ENCODE measurements at regions not wholly inside any gene's neighbourhood (a gene's known extent, or its start where the extent isn't known, plus 50 kb on each side); places are given as distances from the start of the nearest gene placed in this dataset.
A peak's percentile ranks its signal among the peaks of the same experiment; 100 is the strongest.

DNA sequence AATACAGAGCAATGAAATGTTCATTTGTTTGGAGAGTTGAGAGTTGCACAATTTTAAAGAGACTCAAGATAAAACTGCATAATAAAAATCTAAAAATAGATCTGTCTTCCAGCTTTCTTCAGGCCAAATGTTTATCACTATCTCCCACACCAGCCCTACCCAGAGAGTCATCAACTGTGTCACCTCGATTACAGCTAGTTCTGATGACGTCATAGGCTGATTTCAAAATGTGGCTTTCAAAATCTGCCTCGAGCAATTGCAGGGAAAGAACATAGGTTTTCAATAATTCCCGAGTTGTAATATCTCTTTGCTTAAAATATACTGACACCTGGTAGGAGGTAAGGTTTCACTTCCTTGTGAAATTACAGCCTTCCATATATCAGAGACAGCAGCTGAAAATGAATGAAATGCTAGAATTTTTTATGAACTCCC, 677.6 kb upstream of the ID2 start (continued):
- TF ChIP-seq, protein P1, sequence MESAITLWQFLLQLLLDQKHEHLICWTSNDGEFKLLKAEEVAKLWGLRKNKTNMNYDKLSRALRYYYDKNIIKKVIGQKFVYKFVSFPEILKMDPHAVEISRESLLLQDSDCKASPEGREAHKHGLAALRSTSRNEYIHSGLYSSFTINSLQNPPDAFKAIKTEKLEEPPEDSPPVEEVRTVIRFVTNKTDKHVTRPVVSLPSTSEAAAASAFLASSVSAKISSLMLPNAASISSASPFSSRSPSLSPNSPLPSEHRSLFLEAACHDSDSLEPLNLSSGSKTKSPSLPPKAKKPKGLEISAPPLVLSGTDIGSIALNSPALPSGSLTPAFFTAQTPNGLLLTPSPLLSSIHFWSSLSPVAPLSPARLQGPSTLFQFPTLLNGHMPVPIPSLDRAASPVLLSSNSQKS (CRISPR knock-in tag; IDR thresholded peaks at IDR 0.05): no peak
- TF ChIP-seq HDAC1 (IDR thresholded peaks at IDR 0.05) (peak in 1 of 2 experiments; percentile 34; a peak in 1 of 4 replicates), SREBF1 (IDR thresholded peaks at IDR 0.05; ENCODE audit: borderline replicate concordance, low read depth, low read length) (no peak), RFX7 (CRISPR knock-in tag; IDR thresholded peaks at IDR 0.05) (no peak), KAT7 (CRISPR knock-in tag; IDR thresholded peaks at IDR 0.05; ENCODE audit: borderline replicate concordance) (no peak), CEBPG (CRISPR knock-in tag; IDR thresholded peaks at IDR 0.05) (peak; percentile 70; the same call in 1 of the 2 replicates), CEBPG (tag; conservative IDR thresholded peaks at IDR 0.05 in 1 of 2, IDR thresholded peaks at IDR 0.05 in 1 of 2) (peak; percentile 95), PHF20 (IDR thresholded peaks at IDR 0.05; ENCODE audit: partially characterized antibody) (no peak), CREB1 (IDR thresholded peaks at IDR 0.05) (peak; percentile 97), CREB1 (CRISPR knock-in tag; IDR thresholded peaks at IDR 0.05) (peak; percentile 94), ZNF551 (CRISPR knock-in tag; IDR thresholded peaks at IDR 0.05) (no peak), BRCA1 (IDR thresholded peaks at IDR 0.05) (no peak), BRCA1 (CRISPR knock-in tag; IDR thresholded peaks at IDR 0.05) (no peak), CBFA2T2 (conservative IDR thresholded peaks at IDR 0.05) (peak; percentile 90), HSF4 (CRISPR knock-in tag; IDR thresholded peaks at IDR 0.05; ENCODE audit: borderline replicate concordance) (no peak), SMARCE1 (IDR thresholded peaks at IDR 0.05) (peak; percentile 84), MEF2A (IDR thresholded peaks at IDR 0.05; ENCODE audit: control insufficient read depth, low read depth, low read length) (peak; percentile 98), SRF (CRISPR knock-in tag; IDR thresholded peaks at IDR 0.05) (no peak), SRSF7 (optimal IDR thresholded peaks at IDR 0.05; ENCODE audit: low read depth, low read length) (no peak), FOS (IDR thresholded peaks at IDR 0.05; ENCODE audit: extremely low read depth, insufficient read length) (peak; percentile 25), RBM22 (IDR thresholded peaks at IDR 0.05; ENCODE audit: low read depth, low read length, poor library complexity, severe bottlenecking) (no peak), POLR2A (conservative IDR thresholded peaks at IDR 0.05) (no peak), ZNF316 (IDR thresholded peaks at IDR 0.05) (no peak)
- TF ChIP-seq, protein P2, sequence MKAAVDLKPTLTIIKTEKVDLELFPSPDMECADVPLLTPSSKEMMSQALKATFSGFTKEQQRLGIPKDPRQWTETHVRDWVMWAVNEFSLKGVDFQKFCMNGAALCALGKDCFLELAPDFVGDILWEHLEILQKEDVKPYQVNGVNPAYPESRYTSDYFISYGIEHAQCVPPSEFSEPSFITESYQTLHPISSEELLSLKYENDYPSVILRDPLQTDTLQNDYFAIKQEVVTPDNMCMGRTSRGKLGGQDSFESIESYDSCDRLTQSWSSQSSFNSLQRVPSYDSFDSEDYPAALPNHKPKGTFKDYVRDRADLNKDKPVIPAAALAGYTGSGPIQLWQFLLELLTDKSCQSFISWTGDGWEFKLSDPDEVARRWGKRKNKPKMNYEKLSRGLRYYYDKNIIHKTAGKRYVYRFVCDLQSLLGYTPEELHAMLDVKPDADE (conservative IDR thresholded peaks at IDR 0.05; ENCODE audit: control insufficient read depth, low read depth, low read length): no peak
- TF ChIP-seq, protein P3, sequence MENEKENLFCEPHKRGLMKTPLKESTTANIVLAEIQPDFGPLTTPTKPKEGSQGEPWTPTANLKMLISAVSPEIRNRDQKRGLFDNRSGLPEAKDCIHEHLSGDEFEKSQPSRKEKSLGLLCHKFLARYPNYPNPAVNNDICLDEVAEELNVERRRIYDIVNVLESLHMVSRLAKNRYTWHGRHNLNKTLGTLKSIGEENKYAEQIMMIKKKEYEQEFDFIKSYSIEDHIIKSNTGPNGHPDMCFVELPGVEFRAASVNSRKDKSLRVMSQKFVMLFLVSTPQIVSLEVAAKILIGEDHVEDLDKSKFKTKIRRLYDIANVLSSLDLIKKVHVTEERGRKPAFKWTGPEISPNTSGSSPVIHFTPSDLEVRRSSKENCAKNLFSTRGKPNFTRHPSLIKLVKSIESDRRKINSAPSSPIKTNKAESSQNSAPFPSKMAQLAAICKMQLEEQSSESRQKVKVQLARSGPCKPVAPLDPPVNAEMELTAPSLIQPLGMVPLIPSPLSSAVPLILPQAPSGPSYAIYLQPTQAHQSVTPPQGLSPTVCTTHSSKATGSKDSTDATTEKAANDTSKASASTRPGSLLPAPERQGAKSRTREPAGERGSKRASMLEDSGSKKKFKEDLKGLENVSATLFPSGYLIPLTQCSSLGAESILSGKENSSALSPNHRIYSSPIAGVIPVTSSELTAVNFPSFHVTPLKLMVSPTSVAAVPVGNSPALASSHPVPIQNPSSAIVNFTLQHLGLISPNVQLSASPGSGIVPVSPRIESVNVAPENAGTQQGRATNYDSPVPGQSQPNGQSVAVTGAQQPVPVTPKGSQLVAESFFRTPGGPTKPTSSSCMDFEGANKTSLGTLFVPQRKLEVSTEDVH (IDR thresholded peaks at IDR 0.05; ENCODE audit: low read depth, partially characterized antibody): peak; percentile 83
- TF ChIP-seq, protein P4, sequence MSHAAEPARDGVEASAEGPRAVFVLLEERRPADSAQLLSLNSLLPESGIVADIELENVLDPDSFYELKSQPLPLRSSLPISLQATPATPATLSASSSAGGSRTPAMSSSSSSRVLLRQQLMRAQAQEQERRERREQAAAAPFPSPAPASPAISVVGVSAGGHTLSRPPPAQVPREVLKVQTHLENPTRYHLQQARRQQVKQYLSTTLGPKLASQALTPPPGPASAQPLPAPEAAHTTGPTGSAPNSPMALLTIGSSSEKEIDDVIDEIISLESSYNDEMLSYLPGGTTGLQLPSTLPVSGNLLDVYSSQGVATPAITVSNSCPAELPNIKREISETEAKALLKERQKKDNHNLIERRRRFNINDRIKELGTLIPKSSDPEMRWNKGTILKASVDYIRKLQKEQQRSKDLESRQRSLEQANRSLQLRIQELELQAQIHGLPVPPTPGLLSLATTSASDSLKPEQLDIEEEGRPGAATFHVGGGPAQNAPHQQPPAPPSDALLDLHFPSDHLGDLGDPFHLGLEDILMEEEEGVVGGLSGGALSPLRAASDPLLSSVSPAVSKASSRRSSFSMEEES (CRISPR knock-in tag; IDR thresholded peaks at IDR 0.05): no peak

All from K562 (cell line).